RWPE2 (cell line): ENCODE measurements at regions not wholly inside any gene's neighbourhood (a gene's known extent, or its start where the extent isn't known, plus 50 kb on each side); places are given as distances from the start of the nearest gene placed in this dataset.

Source experiments
- ATAC-seq: fragments of 200-7000 bp; cut with Tn5 transposase; 3 replicates; pipeline ENCODE4 v1.9.1; 2021; ENCODE audit warnings: low read depth
- DNase-seq: peaks from one replicate; pipeline ENCODE4 v3.0.0-alpha.2; 2020; ENCODE audit warnings: low spot score
- H3K27ac ChIP-seq: fragments of 450-650 bp; 2 replicates; pipeline ENCODE4 v1.5.1; 2017; ENCODE audit warnings: mild to moderate bottlenecking; ENCODE audit not compliant: poor library complexity, severe bottlenecking
- H3K27me3 ChIP-seq: fragments of 250-450 bp; sonication (Bioruptor Pico); 2 replicates; pipeline ENCODE4 v1.5.1; 2021; ENCODE audit warnings: mild to moderate bottlenecking, moderate library complexity; ENCODE audit not compliant: insufficient read depth, poor library complexity, severe bottlenecking
- H3K36me3 ChIP-seq: fragments of 250-450 bp; sonication (Bioruptor Pico); 2 replicates; pipeline ENCODE4 v1.5.1; 2020; ENCODE audit warnings: low read depth, mild to moderate bottlenecking, moderate library complexity
- H3K4me1 ChIP-seq: fragments of 250-450 bp; sonication (Bioruptor Pico); 2 replicates; pipeline ENCODE4 v1.5.1; 2021; ENCODE audit warnings: mild to moderate bottlenecking, moderate library complexity; ENCODE audit not compliant: insufficient read depth, poor library complexity, severe bottlenecking
- H3K4me3 ChIP-seq: fragments of 250-450 bp; sonication (Bioruptor Pico); 2 replicates; pipeline ENCODE4 v1.5.1; 2021; ENCODE audit warnings: mild to moderate bottlenecking, moderate library complexity; ENCODE audit not compliant: severe bottlenecking
- H3K9me3 ChIP-seq: fragments of 250-450 bp; sonication (Bioruptor Pico); 2 replicates; pipeline ENCODE4 v1.5.1; 2021; ENCODE audit warnings: mild to moderate bottlenecking, moderate library complexity; ENCODE audit not compliant: severe bottlenecking
- TF ChIP-seq, protein P1 (sequence below): fragments of 450-650 bp; IDR thresholded peaks from one replicate; pipeline ENCODE4 v1.5.1; 2017; ENCODE audit warnings: mild to moderate bottlenecking, moderate library complexity; ENCODE audit not compliant: poor library complexity, severe bottlenecking

DNA sequence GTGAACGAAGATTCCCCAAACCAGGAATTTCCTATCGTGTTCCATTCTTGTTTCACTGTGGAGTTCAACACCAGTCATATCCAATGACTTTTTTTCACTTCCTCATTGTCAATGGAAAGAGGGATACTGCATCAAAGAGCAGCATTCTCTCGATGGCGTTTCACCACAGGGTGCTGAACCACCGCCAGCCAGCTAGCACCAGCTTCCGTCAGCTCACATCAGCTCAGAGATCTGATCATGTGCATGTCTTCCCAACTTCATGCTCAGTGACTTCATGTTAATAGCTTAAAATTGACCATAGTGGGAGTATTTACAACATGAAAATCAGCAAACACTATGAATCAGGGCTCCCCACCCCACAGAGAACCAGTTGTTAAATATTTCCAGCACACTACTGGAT, 359.9 kb downstream of the TNS1 start:
- TF ChIP-seq, protein P1, sequence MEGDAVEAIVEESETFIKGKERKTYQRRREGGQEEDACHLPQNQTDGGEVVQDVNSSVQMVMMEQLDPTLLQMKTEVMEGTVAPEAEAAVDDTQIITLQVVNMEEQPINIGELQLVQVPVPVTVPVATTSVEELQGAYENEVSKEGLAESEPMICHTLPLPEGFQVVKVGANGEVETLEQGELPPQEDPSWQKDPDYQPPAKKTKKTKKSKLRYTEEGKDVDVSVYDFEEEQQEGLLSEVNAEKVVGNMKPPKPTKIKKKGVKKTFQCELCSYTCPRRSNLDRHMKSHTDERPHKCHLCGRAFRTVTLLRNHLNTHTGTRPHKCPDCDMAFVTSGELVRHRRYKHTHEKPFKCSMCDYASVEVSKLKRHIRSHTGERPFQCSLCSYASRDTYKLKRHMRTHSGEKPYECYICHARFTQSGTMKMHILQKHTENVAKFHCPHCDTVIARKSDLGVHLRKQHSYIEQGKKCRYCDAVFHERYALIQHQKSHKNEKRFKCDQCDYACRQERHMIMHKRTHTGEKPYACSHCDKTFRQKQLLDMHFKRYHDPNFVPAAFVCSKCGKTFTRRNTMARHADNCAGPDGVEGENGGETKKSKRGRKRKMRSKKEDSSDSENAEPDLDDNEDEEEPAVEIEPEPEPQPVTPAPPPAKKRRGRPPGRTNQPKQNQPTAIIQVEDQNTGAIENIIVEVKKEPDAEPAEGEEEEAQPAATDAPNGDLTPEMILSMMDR = no peak
- no peak for ATAC-seq
- H3K27ac ChIP-seq = no peak overlapping the region
- no peaks in the 10 kb centered on the region for H3K36me3 ChIP-seq
- no peak for DNase-seq
- no peak overlapping the region for H3K4me3 ChIP-seq
- H3K4me1 ChIP-seq = peaks cover 3% of the 10 kb centered on the region
- H3K27me3 ChIP-seq = no peaks in the 10 kb centered on the region
- H3K9me3 ChIP-seq = peaks cover 2% of the 10 kb centered on the region

GRCh38 chr2:217641960-217642359, 360.8 kb downstream of the TNS1 start:
- H3K9me3 ChIP-seq = peaks cover 2% of the 10 kb centered on the region
- peaks cover 3% of the 10 kb centered on the region for H3K4me1 ChIP-seq
- H3K27ac ChIP-seq = no peak overlapping the region
- H3K27me3 ChIP-seq = no peaks in the 10 kb centered on the region
- DNase-seq = no peak
- no peak for ATAC-seq
- TF ChIP-seq, protein P1 = no peak
- H3K36me3 ChIP-seq = no peaks in the 10 kb centered on the region
- no peak overlapping the region for H3K4me3 ChIP-seq

DNA sequence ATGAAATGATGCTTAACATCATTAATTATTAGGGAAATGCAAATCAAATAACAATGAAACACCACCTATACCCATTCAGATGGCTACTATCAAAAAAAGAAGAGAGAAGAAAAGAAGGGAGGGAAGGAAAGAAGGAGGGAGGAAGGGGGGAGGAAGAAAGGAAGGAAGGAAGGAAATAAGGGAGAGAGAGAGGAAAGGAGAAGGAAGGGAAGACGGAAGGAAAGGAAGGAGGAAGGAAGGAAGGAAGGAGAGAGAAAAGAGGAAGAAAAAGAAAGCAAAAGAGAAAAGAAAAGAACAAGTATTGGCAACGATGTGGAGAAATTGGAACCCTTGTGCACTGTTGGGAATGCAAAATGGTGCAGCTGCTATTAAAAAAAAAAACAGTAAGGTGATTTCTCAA, 363.3 kb downstream of the TNS1 start:
- Histone ChIP-seq H3K27me3 (no peaks in the 10 kb centered on the region), H3K4me1 (no peaks in the 10 kb centered on the region)
- ATAC-seq = no peak

GRCh38 chr2:217638533-217638932, 364.3 kb downstream of the TNS1 start:
- Histone ChIP-seq H3K27me3 (no peaks in the 10 kb centered on the region), H3K4me3 (no peak overlapping the region), H3K36me3 (no peaks in the 10 kb centered on the region), H3K9me3 (no peaks in the 10 kb centered on the region), H3K4me1 (no peaks in the 10 kb centered on the region), H3K27ac (no peak overlapping the region)
- TF ChIP-seq, protein P1 = no peak
- DNase-seq (no peak), ATAC-seq (no peak)

More for the DNA sequence above, 363.3 kb downstream of the TNS1 start:
- no peaks in the 10 kb centered on the region for H3K9me3 ChIP-seq
- no peak overlapping the region for H3K4me3 ChIP-seq
- DNase-seq = no peak
- H3K36me3 ChIP-seq = no peaks in the 10 kb centered on the region
- H3K27ac ChIP-seq = no peak overlapping the region
- TF ChIP-seq, protein P1 = no peak

DNA sequence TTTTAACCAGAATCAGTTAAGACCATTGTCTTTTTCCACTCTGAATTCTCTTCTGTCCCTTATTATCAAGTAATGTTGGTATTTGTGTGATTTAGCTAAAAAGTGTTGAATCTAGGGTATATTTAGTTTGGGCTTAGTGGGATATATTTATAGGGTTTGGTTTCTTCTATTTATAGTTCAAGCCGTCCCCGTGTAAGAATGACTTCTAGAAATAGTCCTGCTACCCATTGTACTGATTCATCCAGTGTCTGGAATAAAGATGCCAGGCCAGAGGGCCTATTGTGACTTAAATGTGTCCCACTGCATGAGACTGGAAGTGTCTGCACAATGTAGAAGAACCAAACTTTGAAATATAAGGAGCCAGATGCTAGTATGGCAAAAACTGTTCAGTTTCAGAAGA, 364.8 kb downstream of the TNS1 start:
- TF ChIP-seq, protein P1 = no peak
- no peaks in the 10 kb centered on the region for H3K9me3 ChIP-seq
- no peak for DNase-seq
- H3K36me3 ChIP-seq = no peaks in the 10 kb centered on the region
- no peaks in the 10 kb centered on the region for H3K27me3 ChIP-seq
- no peak overlapping the region for H3K27ac ChIP-seq
- ATAC-seq = no peak
- H3K4me3 ChIP-seq = no peak overlapping the region
- no peaks in the 10 kb centered on the region for H3K4me1 ChIP-seq
